GM12878 (cell line): ENCODE measurements at regions not wholly inside any gene's neighbourhood (a gene's known extent, or its start where the extent isn't known, plus 50 kb on each side); places are given as distances from the start of the nearest gene placed in this dataset.

Experiments used
- POLR2A ChIP-seq: IDR thresholded peaks from 2 replicates; pipeline ENCODE4 v1.6.1; 2011; ENCODE audit warnings: low read depth, mild to moderate bottlenecking, low read length
- POLR2AphosphoS5 ChIP-seq: IDR thresholded peaks from 2 replicates; pipeline ENCODE4 v1.6.1; 2011; ENCODE audit warnings: mild to moderate bottlenecking, low read length, inconsistent platforms
- SIN3A ChIP-seq: IDR thresholded peaks from 2 replicates; pipeline ENCODE4 v1.6.1; 2012; ENCODE audit warnings: low read depth, low read length, improper control_type of control experiment
- YY1 ChIP-seq: IDR thresholded peaks from 2 replicates; pipeline ENCODE4 v1.6.1; 2011; ENCODE audit warnings: low read depth, mild to moderate bottlenecking, low read length
- TF ChIP-seq, protein P1 (sequence below): fragments of 450-650 bp; formaldehyde crosslinking; IDR thresholded peaks from 2 replicates; pipeline ENCODE4 v1.5.0; 2022; ENCODE audit warnings: mild to moderate bottlenecking, missing genetic modification characterization
- TF ChIP-seq, protein P2 (sequence below): fragments of 450-650 bp; IDR thresholded peaks from 2 replicates; pipeline ENCODE4 v1.6.1; 2017; ENCODE audit warnings: antibody characterized with exemption, mild to moderate bottlenecking, moderate library complexity
- TF ChIP-seq, protein P3 (sequence below), 3 experiments: IDR thresholded peaks in 2 of 3; conservative IDR thresholded peaks in 1 of 3; 2 replicates each; pipeline ENCODE4 v1.5.1; 2011; ENCODE audit warnings: low read depth in 3 of 3, low read length in 3 of 3, mild to moderate bottlenecking in 3 of 3, control low read depth in 2 of 3, moderate library complexity in 2 of 3, inconsistent platforms in 1 of 3, mixed read lengths in 1 of 3; ENCODE audit not compliant: control insufficient read depth in 2 of 3, insufficient read depth in 1 of 3; ENCODE audit errors: extremely low read depth in 1 of 3

GRCh38 chr14:84458881-84459280 is 1071.1 kb upstream of the FLRT2 start:
- TF ChIP-seq, protein P1, sequence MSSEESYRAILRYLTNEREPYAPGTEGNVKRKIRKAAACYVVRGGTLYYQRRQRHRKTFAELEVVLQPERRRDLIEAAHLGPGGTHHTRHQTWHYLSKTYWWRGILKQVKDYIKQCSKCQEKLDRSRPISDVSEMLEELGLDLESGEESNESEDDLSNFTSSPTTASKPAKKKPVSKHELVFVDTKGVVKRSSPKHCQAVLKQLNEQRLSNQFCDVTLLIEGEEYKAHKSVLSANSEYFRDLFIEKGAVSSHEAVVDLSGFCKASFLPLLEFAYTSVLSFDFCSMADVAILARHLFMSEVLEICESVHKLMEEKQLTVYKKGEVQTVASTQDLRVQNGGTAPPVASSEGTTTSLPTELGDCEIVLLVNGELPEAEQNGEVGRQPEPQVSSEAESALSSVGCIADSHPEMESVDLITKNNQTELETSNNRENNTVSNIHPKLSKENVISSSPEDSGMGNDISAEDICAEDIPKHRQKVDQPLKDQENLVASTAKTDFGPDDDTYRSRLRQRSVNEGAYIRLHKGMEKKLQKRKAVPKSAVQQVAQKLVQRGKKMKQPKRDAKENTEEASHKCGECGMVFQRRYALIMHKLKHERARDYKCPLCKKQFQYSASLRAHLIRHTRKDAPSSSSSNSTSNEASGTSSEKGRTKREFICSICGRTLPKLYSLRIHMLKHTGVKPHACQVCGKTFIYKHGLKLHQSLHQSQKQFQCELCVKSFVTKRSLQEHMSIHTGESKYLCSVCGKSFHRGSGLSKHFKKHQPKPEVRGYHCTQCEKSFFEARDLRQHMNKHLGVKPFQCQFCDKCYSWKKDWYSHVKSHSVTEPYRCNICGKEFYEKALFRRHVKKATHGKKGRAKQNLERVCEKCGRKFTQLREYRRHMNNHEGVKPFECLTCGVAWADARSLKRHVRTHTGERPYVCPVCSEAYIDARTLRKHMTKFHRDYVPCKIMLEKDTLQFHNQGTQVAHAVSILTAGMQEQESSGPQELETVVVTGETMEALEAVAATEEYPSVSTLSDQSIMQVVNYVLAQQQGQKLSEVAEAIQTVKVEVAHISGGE (CRISPR knock-in tag) = no peak
- TF ChIP-seq POLR2A (no peak), SIN3A (no peak), YY1 (no peak), POLR2AphosphoS5 (no peak)
- TF ChIP-seq, protein P2, sequence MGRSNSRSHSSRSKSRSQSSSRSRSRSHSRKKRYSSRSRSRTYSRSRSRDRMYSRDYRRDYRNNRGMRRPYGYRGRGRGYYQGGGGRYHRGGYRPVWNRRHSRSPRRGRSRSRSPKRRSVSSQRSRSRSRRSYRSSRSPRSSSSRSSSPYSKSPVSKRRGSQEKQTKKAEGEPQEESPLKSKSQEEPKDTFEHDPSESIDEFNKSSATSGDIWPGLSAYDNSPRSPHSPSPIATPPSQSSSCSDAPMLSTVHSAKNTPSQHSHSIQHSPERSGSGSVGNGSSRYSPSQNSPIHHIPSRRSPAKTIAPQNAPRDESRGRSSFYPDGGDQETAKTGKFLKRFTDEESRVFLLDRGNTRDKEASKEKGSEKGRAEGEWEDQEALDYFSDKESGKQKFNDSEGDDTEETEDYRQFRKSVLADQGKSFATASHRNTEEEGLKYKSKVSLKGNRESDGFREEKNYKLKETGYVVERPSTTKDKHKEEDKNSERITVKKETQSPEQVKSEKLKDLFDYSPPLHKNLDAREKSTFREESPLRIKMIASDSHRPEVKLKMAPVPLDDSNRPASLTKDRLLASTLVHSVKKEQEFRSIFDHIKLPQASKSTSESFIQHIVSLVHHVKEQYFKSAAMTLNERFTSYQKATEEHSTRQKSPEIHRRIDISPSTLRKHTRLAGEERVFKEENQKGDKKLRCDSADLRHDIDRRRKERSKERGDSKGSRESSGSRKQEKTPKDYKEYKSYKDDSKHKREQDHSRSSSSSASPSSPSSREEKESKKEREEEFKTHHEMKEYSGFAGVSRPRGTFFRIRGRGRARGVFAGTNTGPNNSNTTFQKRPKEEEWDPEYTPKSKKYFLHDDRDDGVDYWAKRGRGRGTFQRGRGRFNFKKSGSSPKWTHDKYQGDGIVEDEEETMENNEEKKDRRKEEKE = no peak
- TF ChIP-seq, protein P3, sequence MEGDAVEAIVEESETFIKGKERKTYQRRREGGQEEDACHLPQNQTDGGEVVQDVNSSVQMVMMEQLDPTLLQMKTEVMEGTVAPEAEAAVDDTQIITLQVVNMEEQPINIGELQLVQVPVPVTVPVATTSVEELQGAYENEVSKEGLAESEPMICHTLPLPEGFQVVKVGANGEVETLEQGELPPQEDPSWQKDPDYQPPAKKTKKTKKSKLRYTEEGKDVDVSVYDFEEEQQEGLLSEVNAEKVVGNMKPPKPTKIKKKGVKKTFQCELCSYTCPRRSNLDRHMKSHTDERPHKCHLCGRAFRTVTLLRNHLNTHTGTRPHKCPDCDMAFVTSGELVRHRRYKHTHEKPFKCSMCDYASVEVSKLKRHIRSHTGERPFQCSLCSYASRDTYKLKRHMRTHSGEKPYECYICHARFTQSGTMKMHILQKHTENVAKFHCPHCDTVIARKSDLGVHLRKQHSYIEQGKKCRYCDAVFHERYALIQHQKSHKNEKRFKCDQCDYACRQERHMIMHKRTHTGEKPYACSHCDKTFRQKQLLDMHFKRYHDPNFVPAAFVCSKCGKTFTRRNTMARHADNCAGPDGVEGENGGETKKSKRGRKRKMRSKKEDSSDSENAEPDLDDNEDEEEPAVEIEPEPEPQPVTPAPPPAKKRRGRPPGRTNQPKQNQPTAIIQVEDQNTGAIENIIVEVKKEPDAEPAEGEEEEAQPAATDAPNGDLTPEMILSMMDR (IDR thresholded peaks at IDR 0.05 in 2 of 3, conservative IDR thresholded peaks at IDR 0.05 in 1 of 3; ENCODE audit: control insufficient read depth in 2 of 3, extremely low read depth in 1 of 3, insufficient read depth in 1 of 3, low read depth in 3 of 3, low read length in 3 of 3) = no peak
